ENCODE measurements at regions not wholly inside any gene's neighbourhood (a gene's known extent, or its start where the extent isn't known, plus 50 kb on each side); places are given as distances from the start of the nearest gene placed in this dataset.

DNA sequence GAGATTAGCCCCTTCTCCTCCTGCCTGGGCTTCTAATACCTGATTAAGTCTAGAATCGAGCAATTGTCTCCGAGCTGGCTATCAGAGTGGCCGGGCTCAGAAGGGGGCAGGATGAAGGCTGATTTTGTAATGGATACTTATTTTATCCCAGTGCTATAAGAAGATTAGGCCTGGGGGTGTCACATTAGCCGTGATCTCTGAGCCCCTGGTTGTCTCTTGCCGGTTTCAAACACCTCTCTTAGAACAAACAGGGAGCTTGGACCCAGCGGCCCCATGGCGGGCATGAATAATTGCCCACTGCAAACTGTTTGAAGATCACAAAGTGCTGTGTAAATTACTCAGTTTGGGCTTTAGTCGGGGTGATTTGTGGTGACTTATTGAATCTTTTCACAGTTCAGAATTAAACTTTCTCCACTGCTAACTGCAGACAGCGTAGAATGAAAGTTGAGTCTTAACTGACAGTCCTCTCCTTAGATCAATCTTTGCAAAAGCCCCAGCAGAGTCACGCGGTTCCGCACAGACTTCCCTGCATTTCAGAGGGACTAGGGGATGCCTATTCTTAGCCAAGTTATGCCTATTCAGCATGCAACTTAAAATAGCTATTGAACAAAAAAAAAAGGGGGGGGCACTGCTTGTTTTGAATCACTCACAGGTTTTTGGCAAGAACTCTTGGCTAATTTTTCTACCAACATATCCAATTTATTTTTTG is 200.6 kb upstream of the IRX1 start:
- TF ChIP-seq, protein P1, sequence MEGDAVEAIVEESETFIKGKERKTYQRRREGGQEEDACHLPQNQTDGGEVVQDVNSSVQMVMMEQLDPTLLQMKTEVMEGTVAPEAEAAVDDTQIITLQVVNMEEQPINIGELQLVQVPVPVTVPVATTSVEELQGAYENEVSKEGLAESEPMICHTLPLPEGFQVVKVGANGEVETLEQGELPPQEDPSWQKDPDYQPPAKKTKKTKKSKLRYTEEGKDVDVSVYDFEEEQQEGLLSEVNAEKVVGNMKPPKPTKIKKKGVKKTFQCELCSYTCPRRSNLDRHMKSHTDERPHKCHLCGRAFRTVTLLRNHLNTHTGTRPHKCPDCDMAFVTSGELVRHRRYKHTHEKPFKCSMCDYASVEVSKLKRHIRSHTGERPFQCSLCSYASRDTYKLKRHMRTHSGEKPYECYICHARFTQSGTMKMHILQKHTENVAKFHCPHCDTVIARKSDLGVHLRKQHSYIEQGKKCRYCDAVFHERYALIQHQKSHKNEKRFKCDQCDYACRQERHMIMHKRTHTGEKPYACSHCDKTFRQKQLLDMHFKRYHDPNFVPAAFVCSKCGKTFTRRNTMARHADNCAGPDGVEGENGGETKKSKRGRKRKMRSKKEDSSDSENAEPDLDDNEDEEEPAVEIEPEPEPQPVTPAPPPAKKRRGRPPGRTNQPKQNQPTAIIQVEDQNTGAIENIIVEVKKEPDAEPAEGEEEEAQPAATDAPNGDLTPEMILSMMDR (IDR thresholded peaks at IDR 0.05): no peak

DNA sequence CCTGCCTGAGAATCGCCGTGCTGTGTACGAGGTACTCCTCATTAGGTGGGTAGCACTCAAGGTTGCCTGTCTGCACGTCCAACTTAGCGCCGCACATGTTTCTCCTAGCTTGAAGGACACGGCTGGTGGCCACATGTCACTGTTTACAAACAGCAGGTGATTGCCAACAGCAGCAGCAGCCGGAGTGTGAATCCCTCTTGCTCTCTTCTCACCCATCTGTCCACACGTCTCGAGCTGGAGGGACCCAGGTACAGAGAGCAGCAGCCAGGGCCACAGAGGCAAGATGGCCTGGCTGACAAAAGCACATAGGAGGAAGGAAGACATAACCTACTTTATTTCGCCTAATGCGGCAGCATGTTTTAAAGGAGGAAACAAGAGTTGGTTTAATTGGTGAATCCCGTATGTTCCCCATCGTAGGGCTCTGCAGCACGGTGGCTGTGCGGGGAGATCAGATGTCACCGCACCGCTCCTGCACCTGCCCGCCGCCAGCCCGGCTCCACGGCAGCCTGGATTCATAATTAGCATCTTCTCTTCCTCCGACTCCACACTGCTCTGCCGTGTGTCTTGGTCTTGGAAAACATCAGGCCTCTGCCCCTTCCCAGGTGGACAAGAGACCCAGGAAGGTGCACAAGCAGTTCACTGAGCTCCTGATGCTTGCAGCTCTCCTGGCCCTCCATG is 201.6 kb upstream of the IRX1 start:
- Histone ChIP-seq H3K27me3 (ENCODE audit: insufficient read depth in 3 of 3, low read length in 2 of 3) (no peaks in the 10 kb centered on the region), H3K27ac (peak overlapping the region; percentile 23), H3K4me1 (peaks cover 5% of the 10 kb centered on the region), H3K9me3 (peaks cover 1% of the 10 kb centered on the region), H3K4me3 (no peak overlapping the region), H3K36me3 (ENCODE audit: insufficient read depth in 1 of 2, low read depth in 1 of 2) (no peaks in the 10 kb centered on the region)
- WGBS, 3 donors: 23 to 39% (median 31%) methylated on average over 24 of the region's 24 CpGs
- DNase-seq (no peak), ATAC-seq (peak; percentile 40 to 53 (median 48))
- TF ChIP-seq, protein P1 (IDR thresholded peaks at IDR 0.05): no peak
- intact Hi-C loops (cut with DNase I): no loop called here

More for the DNA sequence above, 200.6 kb upstream of the IRX1 start:
- peaks cover 5% of the 10 kb centered on the region for H3K4me1 ChIP-seq
- ATAC-seq (peak; percentile 88 to 94 (median 92)), DNase-seq (no peak)
- 14 to 18% (median 15%) methylated on average over 12 of the region's 12 CpGs for WGBS, 3 donors
- H3K36me3 ChIP-seq (ENCODE audit: insufficient read depth in 1 of 2, low read depth in 1 of 2): no peaks in the 10 kb centered on the region
- H3K4me3 ChIP-seq: no peak overlapping the region
- H3K27ac ChIP-seq: peak overlapping the region; percentile 53
- intact Hi-C loops (cut with DNase I): no loop called here
- peaks cover 7% of the 10 kb centered on the region for H3K9me3 ChIP-seq
- H3K27me3 ChIP-seq (ENCODE audit: insufficient read depth in 3 of 3, low read length in 2 of 3): no peaks in the 10 kb centered on the region

DNA sequence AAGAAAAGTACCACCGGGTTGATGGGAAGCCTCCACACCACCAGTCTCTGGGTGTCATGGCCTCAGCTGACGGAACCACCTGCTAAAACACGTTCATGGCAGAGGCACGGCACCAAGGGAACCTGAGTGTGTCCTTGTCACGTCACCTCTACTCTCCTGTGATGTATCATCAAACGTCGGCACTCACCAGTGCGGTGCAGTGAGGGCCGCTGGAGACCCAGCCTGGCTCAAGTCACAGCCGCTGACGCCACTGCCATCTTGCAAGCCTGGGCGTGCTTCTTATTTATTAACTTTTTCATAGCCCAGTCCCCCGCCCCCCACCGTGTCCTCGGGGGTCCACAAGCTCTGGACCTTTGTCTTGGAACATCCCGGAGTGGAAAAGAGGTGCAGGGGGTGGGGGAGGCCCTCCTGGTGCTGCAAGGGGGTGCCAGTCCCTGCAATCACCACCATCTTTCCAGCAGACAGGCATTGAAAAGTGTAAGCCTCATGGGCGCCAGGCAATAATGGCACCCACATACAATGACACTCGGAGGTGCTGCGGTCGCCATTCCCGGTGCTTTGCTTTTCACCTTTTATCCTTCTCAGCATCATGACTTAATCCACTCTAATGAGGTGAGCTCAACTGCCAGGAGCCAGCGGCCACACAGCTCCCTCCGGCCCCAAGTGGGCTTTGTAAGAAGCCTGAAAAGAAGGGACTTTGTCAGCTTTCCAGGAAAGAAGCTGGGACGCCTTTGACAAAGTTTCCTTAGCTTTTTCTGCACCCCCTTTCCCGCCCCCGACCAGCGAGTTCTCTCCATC is 202.3 kb upstream of the IRX1 start:
- Histone ChIP-seq H3K36me3 (ENCODE audit: insufficient read depth in 1 of 2, low read depth in 1 of 2) (no peaks in the 10 kb centered on the region), H3K4me3 (no peak overlapping the region), H3K9me3 (no peaks in the 10 kb centered on the region), H3K27me3 (ENCODE audit: insufficient read depth in 3 of 3, low read length in 2 of 3) (no peaks in the 10 kb centered on the region), H3K4me1 (peaks cover 5% of the 10 kb centered on the region), H3K27ac (no peak overlapping the region)
- no peak for ATAC-seq
- TF ChIP-seq, protein P1 (IDR thresholded peaks at IDR 0.05): no peak
- DNase-seq: no peak
- intact Hi-C loops (cut with DNase I): no loop called here
- WGBS, 3 donors: 83 to 88% (median 85%) methylated on average over 27 of the region's 27 CpGs

DNA sequence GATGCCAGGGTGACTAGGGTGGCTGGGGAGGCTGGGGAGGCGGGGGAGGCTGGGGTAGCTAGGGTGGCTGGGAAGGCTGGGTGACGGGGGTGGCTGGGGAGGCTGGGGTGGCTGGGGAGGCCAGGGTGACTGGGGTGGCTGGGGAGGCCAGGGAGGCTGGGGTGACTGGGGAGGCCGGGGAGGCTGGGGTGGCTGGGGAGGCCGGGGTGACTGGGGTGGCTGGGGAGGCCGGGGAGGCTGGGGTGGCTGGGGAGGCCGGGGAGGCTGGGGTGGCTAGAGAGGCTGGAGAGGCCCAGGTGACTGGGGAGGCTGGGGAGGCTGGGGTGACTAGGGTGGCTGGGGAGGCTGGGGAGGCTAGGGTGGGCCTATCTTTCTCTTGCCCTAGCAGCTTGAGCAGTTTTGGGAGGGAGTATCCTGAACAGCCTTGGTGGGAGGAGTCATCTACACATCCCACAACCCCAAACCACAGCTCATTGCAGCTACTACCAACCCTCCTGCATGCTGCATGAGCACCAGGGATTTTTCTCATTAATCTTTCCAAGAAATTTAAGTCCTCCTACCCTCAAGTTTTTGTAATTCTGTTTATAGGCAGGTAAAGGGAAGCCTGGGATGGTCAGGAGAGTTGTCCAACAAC is 203.2 kb upstream of the IRX1 start:
- Histone ChIP-seq H3K27me3 (ENCODE audit: insufficient read depth in 3 of 3, low read length in 2 of 3) (no peaks in the 10 kb centered on the region), H3K4me1 (peaks cover 5% of the 10 kb centered on the region), H3K36me3 (ENCODE audit: insufficient read depth in 1 of 2, low read depth in 1 of 2) (no peaks in the 10 kb centered on the region), H3K4me3 (no peak overlapping the region), H3K9me3 (no peaks in the 10 kb centered on the region), H3K27ac (no peak overlapping the region)
- TF ChIP-seq, protein P1 (IDR thresholded peaks at IDR 0.05): no peak
- DNase-seq: peak; percentile 29 to 56
- no peak for ATAC-seq
- intact Hi-C loops (cut with DNase I): no loop called here
- WGBS, 3 donors: 88 to 94% (median 94%) methylated on average over 5 to 6 of the region's 6 CpGs

Data from psoas muscle (tissue), 7 donors.